Prostate gland (tissue), 2 donors: ENCODE measurements at regions not wholly inside any gene's neighbourhood (a gene's known extent, or its start where the extent isn't known, plus 50 kb on each side); places are given as distances from the start of the nearest gene placed in this dataset.
"Not testable (repeated sequence)": the region's sequence is repeated elsewhere in the genome, so short reads cannot be mapped to it uniquely, and the experiment has no call there.

Source experiments
- DNase-seq: peaks from one replicate; pipeline ENCODE4 v3.0.0-alpha.2; 2019; ENCODE audit warnings: low spot score
- H3K27ac ChIP-seq, 2 donors: fragments of 200-600 bp; sonication (generic); 2 replicates each; pipeline ENCODE4 v1.5.1; 2017 to 2019
- H3K27me3 ChIP-seq: fragments of 200-600 bp; sonication (generic); replicated peaks from 2 replicates; pipeline ENCODE4 v1.5.1; 2019; ENCODE audit not compliant: insufficient read depth
- H3K36me3 ChIP-seq, 2 donors: fragments of 200-600 bp; sonication (generic); 1 replicate in 1 of 2; 2 replicates in 1 of 2; pipeline versions ENCODE4 v1.5.1 to v1.8.1; 2017 to 2019
- H3K4me1 ChIP-seq: fragments of 200-600 bp; sonication (generic); replicated peaks from 2 replicates; pipeline ENCODE4 v1.5.1; 2019
- H3K4me3 ChIP-seq, 2 donors: fragments of 200-600 bp; sonication (generic); 2 replicates each; pipeline ENCODE4 v1.5.1; 2017 to 2019
- H3K9me3 ChIP-seq: fragments of 200-600 bp; sonication (generic); 2 replicates; pipeline ENCODE4 v1.5.1; 2017
- CTCF ChIP-seq, 4 experiments: fragments of 200-600 bp in 2 of 4; fragments of 450-650 bp in 2 of 4; sonication (generic) in 2 of 4; IDR thresholded peaks; 1 replicate in 3 of 4; 2 replicates in 1 of 4; pipeline ENCODE4 v1.5.1; 2016 to 2019; ENCODE audit warnings: antibody characterized with exemption in 4 of 4, mild to moderate bottlenecking in 2 of 4, moderate library complexity in 2 of 4
- POLR2A ChIP-seq: fragments of 450-650 bp; IDR thresholded peaks from one replicate; pipeline ENCODE4 v1.6.1; 2016; ENCODE audit warnings: antibody characterized with exemption, mild to moderate bottlenecking
- POLR2AphosphoS5 ChIP-seq: sonication (generic); formaldehyde crosslinking; IDR thresholded peaks from one replicate; pipeline ENCODE4 v1.6.1; 2017; ENCODE audit warnings: antibody characterized with exemption
- WGBS: methylation state at CpG from one replicate; pipeline ENCODE4 v1.1.5; 2018; 5-methylcytosine and 5-hydroxymethylcytosine counted together
- intact Hi-C: fragments of 100-400 bp; cut with DNase I; formaldehyde crosslinking; loops from one replicate; pipeline ENCODE4 v1.14.2; 2022

GRCh38 chr4:128449251-128449650 lies 161.6 kb upstream of the PGRMC2 start:
- no peaks in the 10 kb centered on the region for H3K4me1 ChIP-seq
- TF ChIP-seq POLR2AphosphoS5 (no peak), CTCF (IDR thresholded peaks at IDR 0.05) (no peak), POLR2A (no peak)
- 58% methylated on average over 1 of the region's 1 CpG for WGBS
- no peak overlapping the region for H3K27ac ChIP-seq
- no peaks in the 10 kb centered on the region for H3K9me3 ChIP-seq
- H3K4me3 ChIP-seq = no peak overlapping the region
- no peak for DNase-seq
- no peaks in the 10 kb centered on the region for H3K36me3 ChIP-seq
- no peaks in the 10 kb centered on the region for H3K27me3 ChIP-seq
- intact Hi-C loops = no loop called here

GRCh38 chr4:128444544-128445302 lies 157.1 kb upstream of the PGRMC2 start:
- H3K36me3 ChIP-seq = no peaks in the 10 kb centered on the region
- intact Hi-C loops = no loop called here
- no peaks in the 10 kb centered on the region for H3K27me3 ChIP-seq
- no peak overlapping the region for H3K4me3 ChIP-seq
- DNase-seq = no peak
- H3K4me1 ChIP-seq = no peaks in the 10 kb centered on the region
- no peaks in the 10 kb centered on the region for H3K9me3 ChIP-seq
- WGBS = 98% methylated on average over 3 of the region's 3 CpGs
- no peak overlapping the region for H3K27ac ChIP-seq
- no peak for TF ChIP-seq POLR2A
- TF ChIP-seq CTCF (IDR thresholded peaks at IDR 0.05) = no peak
- no peak for TF ChIP-seq POLR2AphosphoS5

GRCh38 chr4:128440923-128441322 lies 153.3 kb upstream of the PGRMC2 start:
- intact Hi-C loops = no loop called here
- Histone ChIP-seq H3K36me3 (no peaks in the 10 kb centered on the region), H3K9me3 (no peaks in the 10 kb centered on the region), H3K27ac (no peak overlapping the region), H3K4me1 (no peaks in the 10 kb centered on the region), H3K27me3 (no peaks in the 10 kb centered on the region), H3K4me3 (no peak overlapping the region)
- WGBS = 95% methylated on average over 3 of the region's 4 CpGs
- TF ChIP-seq CTCF (IDR thresholded peaks at IDR 0.05) = no peak
- TF ChIP-seq POLR2A = no peak
- no peak for DNase-seq

GRCh38 chr4:128437023-128437422 lies 149.4 kb upstream of the PGRMC2 start:
- intact Hi-C loops, H3K27ac ChIP-seq, H3K4me3 ChIP-seq, H3K9me3 ChIP-seq, H3K36me3 ChIP-seq, H3K27me3 ChIP-seq, DNase-seq, H3K4me1 ChIP-seq: not testable (repeated sequence)
- 93% methylated on average over 8 of the region's 8 CpGs for WGBS

- WGBS = 79% methylated on average over 2 of the region's 2 CpGs
- H3K9me3 ChIP-seq, H3K36me3 ChIP-seq, intact Hi-C loops, H3K4me3 ChIP-seq, H3K4me1 ChIP-seq, H3K27ac ChIP-seq, H3K27me3 ChIP-seq, DNase-seq: not testable (repeated sequence)
These were observed 141.5 kb upstream of the PGRMC2 start for GRCh38 chr4:128429023-128429613.

- TF ChIP-seq CTCF (IDR thresholded peaks at IDR 0.05) (no peak), POLR2AphosphoS5 (no peak), POLR2A (no peak)
- Histone ChIP-seq H3K27me3 (no peaks in the 10 kb centered on the region), H3K27ac (no peak overlapping the region), H3K4me1 (no peaks in the 10 kb centered on the region), H3K9me3 (no peaks in the 10 kb centered on the region), H3K4me3 (no peak overlapping the region), H3K36me3 (no peaks in the 10 kb centered on the region)
- WGBS = 93% methylated on average over 3 of the region's 3 CpGs
- DNase-seq = no peak
- intact Hi-C loops = no loop called here
These were observed 140.8 kb upstream of the PGRMC2 start for GRCh38 chr4:128428397-128428796.
